Testis (tissue), 2 donors: ENCODE measurements at regions not wholly inside any gene's neighbourhood (a gene's known extent, or its start where the extent isn't known, plus 50 kb on each side); places are given as distances from the start of the nearest gene placed in this dataset.

ENCODE experiments used
- DNase-seq: peaks from one replicate; pipeline ENCODE4 v3.0.0-alpha.2; 2019
- H3K27ac ChIP-seq, 2 donors: fragments of 200-600 bp; sonication (generic); one replicate each; pipeline ENCODE4 v1.5.1; 2019
- H3K27me3 ChIP-seq: fragments of 200-600 bp; sonication (generic); one replicate; pipeline ENCODE4 v1.5.1; 2019
- H3K36me3 ChIP-seq: fragments of 200-600 bp; sonication (generic); one replicate; pipeline ENCODE4 v1.5.1; 2017; ENCODE audit warnings: low read depth; ENCODE audit errors: missing control alignments
- H3K4me1 ChIP-seq: fragments of 200-600 bp; sonication (generic); one replicate; pipeline ENCODE4 v1.5.1; 2019
- H3K4me3 ChIP-seq, 2 donors: fragments of 200-600 bp; sonication (generic); one replicate each; pipeline ENCODE4 v1.5.1; 2017 to 2019
- H3K9me3 ChIP-seq: fragments of 200-600 bp; sonication (generic); one replicate; pipeline ENCODE4 v1.5.1; 2017
- CTCF ChIP-seq, 3 experiments: fragments of 450-650 bp in 2 of 3; fragments of 200-600 bp in 1 of 3; sonication (generic) in 1 of 3; IDR thresholded peaks; one replicate each; pipeline ENCODE4 v1.5.1; 2016 to 2019; ENCODE audit warnings: antibody characterized with exemption in 3 of 3, mild to moderate bottlenecking in 2 of 3, moderate library complexity in 1 of 3
- POLR2A ChIP-seq: fragments of 450-650 bp; IDR thresholded peaks from one replicate; pipeline ENCODE4 v1.6.1; 2017; ENCODE audit warnings: antibody characterized with exemption, mild to moderate bottlenecking, moderate library complexity
- WGBS, 2 donors: methylation state at CpG; one replicate each; pipeline ENCODE4 v1.1.5; 2018; 5-methylcytosine and 5-hydroxymethylcytosine counted together
- intact Hi-C: fragments of 100-400 bp; cut with DNase I; formaldehyde crosslinking; loops from one replicate; pipeline ENCODE4 v1.15.1; 2023; ENCODE audit warnings: low total_unique reads

DNA sequence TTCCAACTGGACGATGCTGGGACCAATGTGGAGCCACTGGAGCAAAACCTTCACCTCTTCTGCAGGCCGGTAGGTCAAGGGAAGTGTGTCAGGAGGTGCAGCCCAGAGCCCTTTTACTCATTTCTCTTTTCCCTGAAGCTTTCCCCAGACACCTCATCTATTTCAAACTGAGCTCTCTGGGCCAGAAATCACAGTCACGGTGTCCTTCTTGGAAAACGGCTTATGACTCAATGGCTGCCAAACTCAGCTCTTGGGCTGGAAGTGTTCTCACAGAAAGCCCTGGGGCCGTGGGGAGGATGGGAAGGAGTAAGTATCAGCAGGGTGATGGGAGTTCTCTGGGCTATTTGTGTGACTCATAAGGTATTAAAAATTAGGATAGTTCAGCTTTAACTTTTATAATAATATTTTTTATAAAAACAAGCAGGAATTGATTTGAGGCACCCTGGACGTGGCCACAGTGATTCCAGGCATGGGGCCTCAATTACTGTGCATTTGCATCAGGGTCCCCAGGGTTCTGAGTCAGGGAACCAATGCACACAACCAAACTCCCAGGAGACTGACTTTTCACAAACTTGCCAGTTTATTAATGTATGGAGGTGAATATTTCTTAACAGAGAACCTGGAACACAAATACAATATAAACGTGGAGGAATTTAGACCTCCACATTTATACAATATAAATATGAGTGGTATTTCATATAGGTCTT, 187.4 kb upstream of the TMEM72 start:
- Histone ChIP-seq H3K36me3 (no peaks in the 10 kb centered on the region), H3K4me1 (no peaks in the 10 kb centered on the region), H3K4me3 (no peak overlapping the region), H3K27ac (no peak overlapping the region), H3K27me3 (no peaks in the 10 kb centered on the region), H3K9me3 (no peaks in the 10 kb centered on the region)
- intact Hi-C loops, result no loop called here
- peak; percentile 56 for DNase-seq
- WGBS, 2 donors, result 55 to 58% methylated on average over 7 of the region's 7 CpGs
- no peak for TF ChIP-seq CTCF (IDR thresholded peaks at IDR 0.05)
- TF ChIP-seq POLR2A, result no peak

GRCh38 chr10:44724415-44725174, 186.5 kb upstream of the TMEM72 start:
- TF ChIP-seq POLR2A, result no peak
- TF ChIP-seq CTCF (IDR thresholded peaks at IDR 0.05), result no peak
- intact Hi-C loops, result no loop called here
- Histone ChIP-seq H3K4me3 (no peak overlapping the region), H3K9me3 (no peaks in the 10 kb centered on the region), H3K27ac (no peak overlapping the region), H3K27me3 (no peaks in the 10 kb centered on the region), H3K36me3 (no peaks in the 10 kb centered on the region), H3K4me1 (no peaks in the 10 kb centered on the region)
- no peak for DNase-seq
- WGBS, 2 donors, result 75 to 81% methylated on average over 6 of the region's 6 CpGs

DNA sequence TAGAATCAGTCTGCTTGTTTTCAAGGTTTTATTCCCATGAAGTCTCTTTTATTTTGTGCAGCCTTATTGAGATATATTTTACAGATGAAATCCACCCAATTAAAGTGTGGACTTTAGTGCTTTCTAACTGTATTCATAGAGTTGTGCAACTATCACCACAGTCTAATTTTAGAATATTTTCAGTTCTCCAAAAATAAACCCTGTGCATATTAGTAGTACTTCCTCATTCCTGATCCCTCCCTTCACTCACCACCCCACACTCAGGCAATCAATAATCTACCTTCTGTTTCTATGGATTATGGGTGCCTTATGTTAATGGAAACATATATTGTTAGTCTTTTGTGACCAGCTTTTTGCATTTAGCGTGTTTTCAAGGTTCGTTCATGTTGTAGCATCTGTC, 185.7 kb upstream of the TMEM72 start:
- no peaks in the 10 kb centered on the region for H3K9me3 ChIP-seq
- no peak for DNase-seq
- no peak for TF ChIP-seq CTCF (IDR thresholded peaks at IDR 0.05)
- no peak for TF ChIP-seq POLR2A
- no peak overlapping the region for H3K4me3 ChIP-seq
- WGBS, 2 donors, result 93 to 96% methylated on average over 2 of the region's 2 CpGs
- no peaks in the 10 kb centered on the region for H3K36me3 ChIP-seq
- H3K27ac ChIP-seq, result no peak overlapping the region
- intact Hi-C loops, result no loop called here
- H3K4me1 ChIP-seq, result no peaks in the 10 kb centered on the region
- no peaks in the 10 kb centered on the region for H3K27me3 ChIP-seq

DNA sequence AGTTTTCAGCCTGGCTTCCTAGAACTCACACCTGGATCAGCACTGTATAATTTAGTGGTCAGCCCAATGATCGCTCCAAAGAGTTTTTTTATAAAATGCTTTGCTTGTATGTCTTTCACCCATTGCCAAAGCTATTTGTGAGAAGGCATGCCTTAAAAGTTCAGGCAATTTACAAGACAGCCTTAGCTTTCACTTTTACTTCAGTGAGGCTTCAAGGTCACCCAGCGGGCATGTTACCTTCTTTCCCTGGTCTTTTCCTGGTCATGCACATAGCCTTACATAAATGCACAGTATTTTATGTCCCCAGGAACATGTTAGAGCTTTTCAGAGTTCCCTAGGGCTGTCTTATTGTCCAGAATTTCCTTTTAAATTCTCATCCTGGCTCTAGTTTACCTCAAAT, 179.9 kb upstream of the TMEM72 start:
- H3K27me3 ChIP-seq, result no peaks in the 10 kb centered on the region
- DNase-seq, result no peak
- H3K4me3 ChIP-seq, result no peak overlapping the region
- no peak for TF ChIP-seq POLR2A
- no peak for TF ChIP-seq CTCF (IDR thresholded peaks at IDR 0.05)
- no peaks in the 10 kb centered on the region for H3K36me3 ChIP-seq
- intact Hi-C loops, result no loop called here
- no peak overlapping the region for H3K27ac ChIP-seq
- H3K4me1 ChIP-seq, result no peaks in the 10 kb centered on the region
- WGBS, 2 donors, result 85 to 90% methylated on average over 2 of the region's 2 CpGs
- no peaks in the 10 kb centered on the region for H3K9me3 ChIP-seq
